Endothelial cell of umbilical vein (primary cell): ENCODE measurements at regions not wholly inside any gene's neighbourhood (a gene's known extent, or its start where the extent isn't known, plus 50 kb on each side); places are given as distances from the start of the nearest gene placed in this dataset.

Experiments used
- POLR2A ChIP-seq: IDR thresholded peaks from 2 replicates; pipeline ENCODE4 v1.6.1; 2012; ENCODE audit warnings: low read depth, mild to moderate bottlenecking, control low read depth, low read length
- TF ChIP-seq, protein P1 (sequence below): IDR thresholded peaks from 2 replicates; pipeline ENCODE4 v1.6.1; 2011; ENCODE audit not compliant: insufficient read depth, insufficient read length

DNA sequence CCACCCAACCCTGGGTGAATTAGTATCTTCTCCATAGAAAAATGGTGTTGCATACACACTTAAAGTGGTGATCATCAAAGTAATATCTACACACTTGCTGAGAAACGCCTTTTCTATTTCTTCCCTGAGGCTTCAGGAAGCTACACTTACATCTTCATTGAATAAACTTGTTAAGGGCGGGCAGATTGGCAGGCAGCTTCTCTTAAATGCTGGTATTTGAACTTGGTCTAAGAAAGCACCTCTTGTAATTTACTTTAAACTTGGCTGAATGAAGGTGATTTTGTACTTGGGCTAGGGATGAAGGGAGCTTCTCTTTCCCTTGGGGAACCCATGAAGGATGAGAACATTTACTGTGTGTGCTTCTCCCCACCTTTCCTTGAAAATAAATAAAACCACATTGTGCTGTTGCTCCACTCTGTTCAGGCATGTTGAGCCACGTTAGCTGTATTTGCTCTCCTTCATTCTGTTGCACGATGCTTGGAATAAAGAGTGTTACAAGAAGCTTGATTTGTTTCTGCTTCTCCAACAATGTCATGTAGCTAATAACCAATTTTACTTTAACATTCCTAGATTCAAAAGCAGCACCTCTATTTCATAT, 430.1 kb downstream of the ANKRD50 start:
- TF ChIP-seq POLR2A: no peak
- TF ChIP-seq, protein P1, sequence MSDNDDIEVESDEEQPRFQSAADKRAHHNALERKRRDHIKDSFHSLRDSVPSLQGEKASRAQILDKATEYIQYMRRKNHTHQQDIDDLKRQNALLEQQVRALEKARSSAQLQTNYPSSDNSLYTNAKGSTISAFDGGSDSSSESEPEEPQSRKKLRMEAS: no peak
